GM21723 (cell line): ENCODE measurements at regions not wholly inside any gene's neighbourhood (a gene's known extent, or its start where the extent isn't known, plus 50 kb on each side); places are given as distances from the start of the nearest gene placed in this dataset.

Source experiments
- ATAC-seq: cut with Tn5 transposase; IDR thresholded peaks from one replicate; pipeline ENCODE4 v1.9.1; 2021; ENCODE audit warnings: mild to moderate bottlenecking, moderate library complexity; ENCODE audit not compliant: unreplicated experiment

DNA sequence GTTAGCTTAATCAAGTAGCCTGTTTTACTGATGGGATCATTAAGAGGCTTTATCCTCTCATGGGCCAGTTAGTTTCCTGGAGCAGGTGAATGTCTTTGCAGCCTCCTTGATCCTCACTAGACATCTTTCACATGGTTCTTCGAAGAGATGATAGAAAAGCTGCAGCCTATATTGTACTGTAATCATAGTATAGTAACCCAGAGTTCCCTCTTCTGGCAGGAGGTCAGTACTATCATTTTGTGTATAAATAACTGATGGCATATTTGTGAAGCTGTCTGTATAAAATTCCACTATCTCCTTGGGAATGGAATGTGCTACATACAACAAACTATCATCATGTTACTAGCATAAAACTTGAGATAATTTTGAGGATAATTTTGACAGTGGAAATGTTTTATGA lies 123.8 kb upstream of the PRPS1L1 start:
- no peak for ATAC-seq

DNA sequence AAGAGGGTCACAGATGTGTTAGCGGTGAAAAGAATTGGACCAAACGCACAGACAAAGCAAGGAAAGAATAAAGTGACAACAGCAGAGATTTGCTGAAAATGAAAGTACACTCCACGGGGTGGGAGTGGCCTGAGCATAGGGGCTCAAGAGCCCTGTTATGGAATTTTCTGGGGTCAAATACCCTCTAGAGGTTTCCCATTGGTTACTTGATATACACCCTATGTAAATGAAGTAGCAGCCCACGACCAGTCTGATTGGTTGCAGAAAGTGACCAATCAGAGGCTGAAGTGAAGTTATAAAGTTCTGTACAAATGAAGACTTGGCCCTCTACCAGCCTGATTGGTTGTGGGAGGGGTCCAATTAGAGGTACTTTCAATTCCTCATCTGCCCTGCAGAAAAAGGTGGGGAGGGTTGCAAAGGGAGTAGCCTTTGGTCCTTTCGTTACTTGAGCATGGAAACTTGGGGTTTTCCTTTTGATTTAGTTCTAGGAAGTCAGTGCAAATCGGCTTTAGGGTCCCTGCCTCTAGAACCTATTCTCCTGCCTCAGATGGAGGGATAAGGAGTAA lies 125.6 kb upstream of the PRPS1L1 start:
- ATAC-seq, result no peak

- ATAC-seq, result no peak
These were observed 127.1 kb upstream of the PRPS1L1 start for GRCh38 chr7:18154726-18155125.

DNA sequence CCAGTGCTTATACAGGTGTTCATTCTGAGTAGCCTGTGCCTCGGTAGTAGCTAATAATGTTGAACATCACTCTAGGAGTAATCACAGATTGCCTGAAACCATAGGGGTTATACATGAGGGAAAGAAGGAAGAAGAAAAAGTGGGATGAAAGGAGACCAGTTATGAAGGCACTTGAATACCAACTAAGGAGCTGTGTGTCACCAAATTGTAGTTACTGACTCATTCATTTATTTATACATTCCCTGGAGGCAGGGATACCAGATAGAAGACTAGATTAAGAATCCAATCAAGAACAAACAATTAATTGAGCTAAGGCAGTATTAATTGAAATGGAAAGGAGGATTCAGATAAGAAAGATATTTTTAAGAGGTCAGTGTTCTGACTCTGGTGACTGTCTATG lies 129.6 kb upstream of the PRPS1L1 start:
- no peak for ATAC-seq

DNA sequence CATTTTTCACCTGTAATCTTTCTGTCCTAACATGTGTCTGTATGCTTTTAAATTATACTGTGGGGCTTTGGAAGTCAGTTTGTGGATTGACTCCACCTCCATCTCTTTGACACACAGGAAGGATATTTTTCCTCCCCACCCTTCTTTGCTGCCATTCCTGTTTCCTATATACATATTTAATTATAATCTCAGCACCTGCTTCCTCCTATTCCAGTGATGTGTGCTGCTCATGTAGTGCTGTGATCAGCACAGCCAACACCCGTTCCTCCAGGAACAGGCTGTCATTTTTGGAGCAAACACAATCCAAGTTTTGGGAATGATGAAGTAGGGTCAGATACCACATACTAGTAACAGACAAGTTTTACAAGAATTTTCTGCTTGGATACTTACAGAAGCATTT lies 135.0 kb upstream of the PRPS1L1 start:
- no peak for ATAC-seq

GRCh38 chr7:18163091-18163490 lies 135.4 kb upstream of the PRPS1L1 start:
- no peak for ATAC-seq

DNA sequence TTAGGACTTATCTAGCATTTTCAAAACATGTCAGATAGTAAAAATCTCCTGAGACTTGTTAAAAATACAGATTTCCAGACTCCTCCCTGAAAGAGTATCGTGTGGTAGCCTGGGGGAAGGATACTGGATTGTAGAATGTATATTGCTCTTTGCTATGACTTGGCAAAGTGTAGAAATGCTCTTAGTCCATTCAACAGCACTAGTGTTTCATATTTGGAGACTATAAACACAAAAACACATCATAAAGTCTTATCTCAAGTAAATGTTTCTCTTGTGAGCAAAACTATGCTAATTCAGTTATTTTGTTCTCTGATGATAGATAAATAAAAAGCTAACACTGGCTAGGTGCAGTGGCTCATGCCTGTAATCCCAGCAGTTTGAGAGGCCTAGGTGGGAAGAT lies 137.5 kb upstream of the PRPS1L1 start:
- no peak for ATAC-seq

GRCh38 chr7:18166002-18166401 lies 138.4 kb upstream of the PRPS1L1 start:
- no peak for ATAC-seq

- ATAC-seq, result no peak
These were observed 140.2 kb upstream of the PRPS1L1 start for GRCh38 chr7:18167815-18168214.

- ATAC-seq, result no peak
These were observed 147.3 kb upstream of the PRPS1L1 start for GRCh38 chr7:18174996-18175395.

- no peak for ATAC-seq
These were observed 148.3 kb upstream of the PRPS1L1 start for GRCh38 chr7:18175801-18176450.

GRCh38 chr7:18177129-18177814 lies 149.6 kb upstream of the PRPS1L1 start:
- peak; percentile 3 for ATAC-seq

DNA sequence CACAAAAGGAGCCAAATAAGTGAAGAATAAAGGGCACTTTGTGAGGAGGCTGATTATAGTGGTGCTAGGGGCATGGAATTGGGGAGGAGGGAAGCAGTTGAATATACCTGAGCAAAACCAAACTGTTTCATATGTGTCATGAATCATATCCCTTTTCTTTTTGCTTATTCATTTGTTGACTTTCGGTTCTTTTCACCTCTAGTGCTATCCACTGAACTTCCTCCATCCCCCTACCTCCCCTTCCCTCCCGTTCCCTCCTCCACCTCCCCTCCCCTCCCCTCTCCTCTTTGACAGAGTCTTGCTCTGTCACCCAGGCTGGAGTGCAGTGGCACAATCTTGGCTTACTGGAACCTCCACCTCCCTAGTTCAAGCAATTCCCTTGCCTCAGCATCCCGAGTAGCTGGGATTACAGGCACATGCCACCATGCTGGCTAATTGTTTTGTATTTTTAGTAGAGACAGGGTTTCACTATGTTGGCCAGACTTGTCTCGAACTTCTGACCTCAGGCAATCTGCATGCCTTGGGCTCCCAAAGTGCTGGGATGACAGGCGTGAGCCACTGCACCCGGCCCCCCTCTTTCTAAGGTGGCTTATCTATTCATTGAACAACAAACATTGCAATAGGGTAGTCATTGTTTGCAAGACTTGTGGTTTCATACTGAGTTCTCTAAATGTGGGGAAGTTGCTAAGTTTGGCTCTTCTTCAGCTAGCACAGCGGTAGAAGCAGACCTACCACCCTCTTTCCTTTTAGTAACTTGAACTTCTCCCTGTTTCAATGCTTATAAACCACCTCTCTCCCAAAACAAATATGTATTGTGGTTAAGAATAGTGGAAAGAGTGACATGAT lies 150.4 kb upstream of the PRPS1L1 start:
- peak; percentile 95 for ATAC-seq

DNA sequence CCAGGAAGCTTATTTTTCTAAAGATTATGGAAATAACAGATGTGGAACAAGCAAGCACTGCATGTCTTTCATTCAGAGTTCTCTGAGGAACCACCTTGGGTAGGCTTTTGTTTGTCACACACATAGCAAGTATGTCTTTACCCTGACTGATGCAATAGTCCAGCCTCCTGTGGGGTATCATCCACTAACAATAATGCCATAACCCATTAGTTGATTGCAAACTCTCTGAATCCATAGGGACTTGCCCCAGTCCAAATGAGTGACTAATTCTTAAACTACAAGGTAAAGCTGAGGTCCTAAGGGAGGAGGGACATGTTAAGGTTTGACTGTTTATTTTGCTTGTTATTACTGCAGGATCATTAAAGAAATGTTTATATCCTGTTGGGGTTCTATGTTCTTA lies 151.4 kb upstream of the PRPS1L1 start:
- ATAC-seq, result no peak

GRCh38 chr7:18180685-18181084 lies 153.0 kb upstream of the PRPS1L1 start:
- no peak for ATAC-seq

- no peak for ATAC-seq
These were observed 162.0 kb upstream of the PRPS1L1 start for GRCh38 chr7:18189500-18190126.

DNA sequence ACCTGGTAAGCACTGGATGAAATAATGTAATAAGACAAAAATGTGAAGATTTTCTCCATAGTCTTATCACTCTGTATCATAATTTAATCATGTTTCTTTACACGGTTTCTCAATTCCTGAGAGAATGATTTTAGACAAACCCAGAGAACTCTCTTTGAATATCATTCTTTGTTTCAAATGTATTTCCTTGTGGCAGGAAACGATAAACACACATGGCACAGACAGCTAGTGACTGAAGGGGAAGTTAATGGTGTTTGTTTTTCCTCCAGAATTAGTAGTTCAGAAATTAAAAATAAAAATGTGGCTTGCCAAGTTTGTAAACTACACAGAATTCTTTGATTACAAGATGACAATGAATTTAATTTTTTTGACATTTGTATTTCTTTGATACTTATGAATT lies 163.7 kb upstream of the PRPS1L1 start:
- no peak for ATAC-seq

DNA sequence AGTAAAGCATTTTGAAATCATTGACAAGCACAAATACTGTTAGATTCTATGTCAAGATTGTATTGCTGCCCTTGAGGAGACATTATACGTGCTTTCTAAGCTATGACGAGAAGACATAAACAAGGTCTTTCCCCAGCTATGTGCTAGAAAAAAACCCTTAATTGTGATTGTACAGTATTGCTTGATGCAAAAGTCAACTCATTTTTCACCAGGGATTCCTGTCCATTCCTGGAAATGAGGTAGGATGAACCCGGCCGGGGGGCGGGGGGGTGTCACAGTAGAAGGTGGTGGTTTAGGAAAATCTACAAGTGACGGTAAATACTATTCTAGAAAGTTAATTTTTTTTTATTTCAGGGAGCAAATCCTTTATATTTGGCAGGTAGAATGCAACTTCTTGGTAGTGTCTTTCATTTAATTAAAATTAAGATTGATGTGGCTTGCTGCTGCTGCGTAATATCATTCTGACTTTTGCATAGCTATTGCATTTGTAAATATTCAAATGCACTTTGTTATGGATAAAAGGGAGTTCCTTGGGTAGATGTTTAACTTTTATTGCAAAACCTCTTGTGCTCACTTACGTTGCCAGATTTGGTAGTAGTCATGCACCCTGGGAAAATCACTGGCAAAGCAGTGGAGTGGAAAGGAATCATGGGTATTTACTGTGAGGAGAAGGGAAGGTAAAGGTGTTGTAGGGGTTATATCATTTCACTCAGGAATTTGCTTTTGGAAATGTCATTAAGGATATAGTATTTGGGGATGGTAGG lies 164.4 kb upstream of the PRPS1L1 start:
- ATAC-seq, result no peak

DNA sequence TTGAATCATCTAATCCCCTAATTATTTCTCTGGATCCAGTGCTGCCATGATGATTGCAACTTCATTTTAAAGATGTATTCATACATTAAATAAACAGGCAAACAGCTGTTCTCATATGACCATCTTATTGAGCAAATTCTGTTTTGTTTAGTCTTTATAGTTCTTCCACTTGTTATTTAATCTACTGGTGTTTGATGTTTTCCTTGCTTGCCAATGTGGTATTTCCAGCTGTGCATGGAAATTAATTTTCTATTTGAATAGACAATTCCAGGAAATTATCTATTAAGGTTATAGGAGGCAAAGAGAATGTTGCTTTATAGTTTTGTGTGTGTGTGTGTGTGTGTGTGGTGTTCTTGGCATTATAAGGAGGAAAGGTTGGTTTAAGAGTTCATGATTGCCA lies 167.0 kb upstream of the PRPS1L1 start:
- no peak for ATAC-seq

DNA sequence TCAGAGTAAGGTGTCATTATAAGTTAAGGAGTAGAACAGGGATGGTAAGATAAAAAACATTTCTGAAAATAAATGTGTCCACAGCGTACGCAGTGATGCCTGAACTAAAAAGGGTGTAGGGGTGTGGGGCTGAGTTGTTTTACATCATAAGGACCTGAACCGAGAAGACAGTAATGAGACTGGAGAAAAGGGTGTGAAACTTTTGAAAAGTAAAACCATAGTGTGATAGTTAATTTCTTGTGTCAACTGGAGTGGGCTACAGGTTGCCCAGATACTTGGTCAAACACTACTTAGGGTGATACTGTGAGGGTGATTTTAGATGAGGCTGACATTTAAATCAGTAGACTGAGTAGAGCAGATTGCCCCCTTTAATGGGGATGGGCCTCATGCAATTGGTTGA lies 169.0 kb upstream of the PRPS1L1 start:
- ATAC-seq, result no peak
